Stomach (tissue), 8 donors: ENCODE measurements at regions not wholly inside any gene's neighbourhood (a gene's known extent, or its start where the extent isn't known, plus 50 kb on each side); places are given as distances from the start of the nearest gene placed in this dataset.

ENCODE experiments used
- DNase-seq, 2 donors: peaks; one replicate each; pipeline versions ENCODE4 v3.0.0 to v3.0.0-alpha.2; 2013 to 2019
- H3K27ac ChIP-seq, 5 donors: fragments of 200-600 bp in 4 of 5; sonication (generic) in 4 of 5; one replicate each; pipeline ENCODE4 v1.5.1; 2013 to 2019; ENCODE audit warnings: mild to moderate bottlenecking in 1 of 5, moderate library complexity in 1 of 5
- H3K27me3 ChIP-seq, 3 donors: fragments of 200-600 bp; sonication (generic); one replicate each; pipeline ENCODE4 v1.5.1; 2017 to 2019; ENCODE audit warnings: mixed run types in 1 of 3
- H3K36me3 ChIP-seq, 4 donors: fragments of 200-600 bp; sonication (generic); 1 replicate in 3 of 4; 2 replicates in 1 of 4; pipeline ENCODE4 v1.5.1; 2016 to 2019
- H3K4me1 ChIP-seq, 4 donors: fragments of 200-600 bp; sonication (generic); one replicate each; pipeline ENCODE4 v1.5.1; 2016 to 2019
- H3K4me3 ChIP-seq, 4 donors: fragments of 200-600 bp; sonication (generic) in 3 of 4; one replicate each; pipeline ENCODE4 v1.5.1; 2016 to 2019; ENCODE audit warnings: mild to moderate bottlenecking in 1 of 4
- H3K9me3 ChIP-seq, 4 donors: fragments of 200-600 bp; sonication (generic); one replicate each; pipeline ENCODE4 v1.5.1; 2016 to 2019
- CTCF ChIP-seq, 7 experiments: fragments of 450-650 bp in 4 of 7; fragments of 200-600 bp in 3 of 7; sonication (generic) in 3 of 7; IDR thresholded peaks; one replicate each; pipeline ENCODE4 v1.5.1; 2016 to 2019; ENCODE audit warnings: antibody characterized with exemption in 7 of 7, control low read depth in 2 of 7, mild to moderate bottlenecking in 1 of 7
- EP300 ChIP-seq: sonication (generic); formaldehyde crosslinking; IDR thresholded peaks from one replicate; pipeline ENCODE4 v1.6.1; 2017; ENCODE audit warnings: antibody characterized with exemption
- POLR2A ChIP-seq, 4 donors: fragments of 450-650 bp; IDR thresholded peaks; one replicate each; pipeline ENCODE4 v1.6.1; 2016; ENCODE audit warnings: antibody characterized with exemption in 4 of 4, control low read depth in 2 of 4, mild to moderate bottlenecking in 1 of 4, moderate library complexity in 1 of 4
- POLR2AphosphoS5 ChIP-seq, 3 donors: sonication (generic); formaldehyde crosslinking; IDR thresholded peaks; one replicate each; pipeline ENCODE4 v1.6.1; 2016; ENCODE audit warnings: antibody characterized with exemption in 3 of 3
- WGBS, 5 donors: extraction: QIAGEN DNeasy Blood & Tissue Kit in 3 of 5; methylation state at CpG; one replicate each; pipeline versions ENCODE4 v1.1.5 to v1.1.7; 2013 to 2018; 5-methylcytosine and 5-hydroxymethylcytosine counted together
- intact Hi-C: fragments of 100-400 bp; cut with DNase I; formaldehyde crosslinking; loops from one replicate; pipeline ENCODE4 v1.15.1; 2023; ENCODE audit warnings: low total_unique reads
- donor health status: healthy with polysubstance abuse.
- donor health status: Bipolar disorder and iron deficiency.
- donor health status: healthy.

- TF ChIP-seq CTCF (IDR thresholded peaks at IDR 0.05): no peak
- TF ChIP-seq EP300: no peak
- TF ChIP-seq POLR2AphosphoS5 (IDR thresholded peaks at IDR 0.05): no peak
- TF ChIP-seq POLR2A (IDR thresholded peaks at IDR 0.05): no peak
- Histone ChIP-seq H3K27ac (no peak overlapping the region), H3K4me1 (no peaks in the 10 kb centered on the region), H3K4me3 (no peak overlapping the region), H3K27me3 (no peaks in the 10 kb centered on the region), H3K9me3 (peaks cover 0 to 4% (median 0%) of the 10 kb centered on the region in 4 donors), H3K36me3 (no peaks in the 10 kb centered on the region)
- DNase-seq: no peak
- 70 to 77% (median 74%) methylated on average over 8 of the region's 8 CpGs for WGBS, 5 donors
- intact Hi-C loops: no loop called here
Measured at GRCh38 chr4:187826725-187827124, 168.8 kb upstream of the ZFP42 start.

GRCh38 chr4:187827631-187828030, 167.9 kb upstream of the ZFP42 start:
- intact Hi-C loops: no loop called here
- no peaks in the 10 kb centered on the region for H3K4me1 ChIP-seq
- H3K27me3 ChIP-seq: no peaks in the 10 kb centered on the region
- H3K4me3 ChIP-seq: no peak overlapping the region
- H3K9me3 ChIP-seq: peaks cover 0 to 8% (median 3%) of the 10 kb centered on the region in 4 donors
- no peak overlapping the region for H3K27ac ChIP-seq
- DNase-seq: no peak
- TF ChIP-seq POLR2A (IDR thresholded peaks at IDR 0.05) (no peak), CTCF (IDR thresholded peaks at IDR 0.05) (no peak), EP300 (no peak), POLR2AphosphoS5 (IDR thresholded peaks at IDR 0.05) (no peak)
- 64 to 84% (median 76%) methylated on average over 6 of the region's 6 CpGs for WGBS, 5 donors
- no peaks in the 10 kb centered on the region for H3K36me3 ChIP-seq

- Histone ChIP-seq H3K36me3 (no peaks in the 10 kb centered on the region), H3K4me3 (no peak overlapping the region), H3K9me3 (no peaks in the 10 kb centered on the region), H3K27ac (no peak overlapping the region), H3K4me1 (no peaks in the 10 kb centered on the region), H3K27me3 (no peaks in the 10 kb centered on the region)
- DNase-seq: no peak
- TF ChIP-seq POLR2A (IDR thresholded peaks at IDR 0.05) (no peak), POLR2AphosphoS5 (IDR thresholded peaks at IDR 0.05) (no peak)
- intact Hi-C loops: no loop called here
Measured at GRCh38 chr4:187839765-187840164, 155.8 kb upstream of the ZFP42 start.

GRCh38 chr4:187840814-187841213, 154.8 kb upstream of the ZFP42 start:
- intact Hi-C loops: no loop called here
- WGBS, 5 donors: 63 to 83% (median 70%) methylated on average over 2 of the region's 2 CpGs
- Histone ChIP-seq H3K27me3 (no peaks in the 10 kb centered on the region), H3K36me3 (no peaks in the 10 kb centered on the region), H3K27ac (no peak overlapping the region), H3K4me3 (no peak overlapping the region), H3K4me1 (no peaks in the 10 kb centered on the region), H3K9me3 (no peaks in the 10 kb centered on the region)
- TF ChIP-seq CTCF (IDR thresholded peaks at IDR 0.05): no peak
- no peak for TF ChIP-seq POLR2A (IDR thresholded peaks at IDR 0.05)
- TF ChIP-seq EP300: no peak
- no peak for TF ChIP-seq POLR2AphosphoS5 (IDR thresholded peaks at IDR 0.05)
- DNase-seq: no peak

- Histone ChIP-seq H3K27me3 (no peaks in the 10 kb centered on the region), H3K4me3 (no peak overlapping the region), H3K27ac (no peak overlapping the region), H3K9me3 (peaks cover 0 to 13% (median 7%) of the 10 kb centered on the region in 4 donors), H3K36me3 (no peaks in the 10 kb centered on the region), H3K4me1 (no peaks in the 10 kb centered on the region)
- 63 to 76% (median 72%) methylated on average over 13 of the region's 13 CpGs for WGBS, 5 donors
- intact Hi-C loops: no loop called here
- peak in 1 of 2 donors; percentile 7 for DNase-seq
- TF ChIP-seq POLR2AphosphoS5 (IDR thresholded peaks at IDR 0.05) (no peak), CTCF (IDR thresholded peaks at IDR 0.05) (no peak), EP300 (no peak), POLR2A (IDR thresholded peaks at IDR 0.05) (no peak)
Measured at GRCh38 chr4:187849556-187850225, 145.9 kb upstream of the ZFP42 start.
